ENCODE measurements at regions not wholly inside any gene's neighbourhood (a gene's known extent, or its start where the extent isn't known, plus 50 kb on each side); places are given as distances from the start of the nearest gene placed in this dataset.

- Mint-ChIP-seq H3K9me3 (no peaks in the 10 kb centered on the region), H3K4me1 (no peaks in the 10 kb centered on the region), H3K36me3 (no peaks in the 10 kb centered on the region), H3K4me3 (no peak overlapping the region), H3K27ac (no peak overlapping the region), H3K27me3 (peaks cover 1% of the 10 kb centered on the region)
Measured at GRCh38 chr12:127051139-127051538, 1215.8 kb upstream of the TMEM132C start.

- Mint-ChIP-seq H3K4me1 (no peaks in the 10 kb centered on the region), H3K9me3 (no peaks in the 10 kb centered on the region), H3K27me3 (no peaks in the 10 kb centered on the region), H3K27ac (no peak overlapping the region), H3K4me3 (no peak overlapping the region), H3K36me3 (no peaks in the 10 kb centered on the region)
Measured at GRCh38 chr12:127052511-127053232, 1214.3 kb upstream of the TMEM132C start.

GRCh38 chr12:127054531-127054930 is 1212.4 kb upstream of the TMEM132C start:
- H3K4me3 Mint-ChIP-seq = no peak overlapping the region
- no peaks in the 10 kb centered on the region for H3K36me3 Mint-ChIP-seq
- no peak overlapping the region for H3K27ac Mint-ChIP-seq
- H3K27me3 Mint-ChIP-seq = peaks cover 1% of the 10 kb centered on the region
- H3K4me1 Mint-ChIP-seq = no peaks in the 10 kb centered on the region
- no peaks in the 10 kb centered on the region for H3K9me3 Mint-ChIP-seq

GRCh38 chr12:127060310-127060847 is 1206.6 kb upstream of the TMEM132C start:
- Mint-ChIP-seq H3K4me3 (no peak overlapping the region), H3K9me3 (no peaks in the 10 kb centered on the region), H3K4me1 (no peaks in the 10 kb centered on the region), H3K27ac (no peak overlapping the region), H3K36me3 (no peaks in the 10 kb centered on the region), H3K27me3 (peaks cover 4% of the 10 kb centered on the region)

GRCh38 chr12:127060933-127061332 is 1206.0 kb upstream of the TMEM132C start:
- Mint-ChIP-seq H3K27ac (no peak overlapping the region), H3K4me3 (no peak overlapping the region), H3K9me3 (no peaks in the 10 kb centered on the region), H3K27me3 (peaks cover 4% of the 10 kb centered on the region), H3K36me3 (no peaks in the 10 kb centered on the region), H3K4me1 (no peaks in the 10 kb centered on the region)

- Mint-ChIP-seq H3K4me1 (no peaks in the 10 kb centered on the region), H3K4me3 (no peak overlapping the region), H3K36me3 (no peaks in the 10 kb centered on the region), H3K27ac (no peak overlapping the region), H3K9me3 (no peaks in the 10 kb centered on the region), H3K27me3 (peaks cover 4% of the 10 kb centered on the region)
Measured at GRCh38 chr12:127063339-127064072, 1203.5 kb upstream of the TMEM132C start.

GRCh38 chr12:127064207-127064606 is 1202.8 kb upstream of the TMEM132C start:
- Mint-ChIP-seq H3K36me3 (no peaks in the 10 kb centered on the region), H3K27me3 (peaks cover 4% of the 10 kb centered on the region), H3K4me3 (no peak overlapping the region), H3K27ac (no peak overlapping the region), H3K4me1 (no peaks in the 10 kb centered on the region), H3K9me3 (no peaks in the 10 kb centered on the region)

- Mint-ChIP-seq H3K4me3 (no peak overlapping the region), H3K27ac (no peak overlapping the region), H3K9me3 (no peaks in the 10 kb centered on the region), H3K27me3 (no peaks in the 10 kb centered on the region), H3K36me3 (no peaks in the 10 kb centered on the region), H3K4me1 (no peaks in the 10 kb centered on the region)
Measured at GRCh38 chr12:127065595-127065994, 1201.4 kb upstream of the TMEM132C start.

GRCh38 chr12:127070515-127071157 is 1196.3 kb upstream of the TMEM132C start:
- Mint-ChIP-seq H3K9me3 (no peaks in the 10 kb centered on the region), H3K36me3 (no peaks in the 10 kb centered on the region), H3K4me3 (no peak overlapping the region), H3K27me3 (peaks cover 3% of the 10 kb centered on the region), H3K27ac (no peak overlapping the region), H3K4me1 (no peaks in the 10 kb centered on the region)

- Mint-ChIP-seq H3K9me3 (no peaks in the 10 kb centered on the region), H3K4me1 (no peaks in the 10 kb centered on the region), H3K4me3 (no peak overlapping the region), H3K27ac (no peak overlapping the region), H3K27me3 (peaks cover 9% of the 10 kb centered on the region), H3K36me3 (no peaks in the 10 kb centered on the region)
Measured at GRCh38 chr12:127074161-127074560, 1192.8 kb upstream of the TMEM132C start.

GRCh38 chr12:127075981-127076380 is 1191.0 kb upstream of the TMEM132C start:
- H3K27ac Mint-ChIP-seq = no peak overlapping the region
- no peaks in the 10 kb centered on the region for H3K36me3 Mint-ChIP-seq
- peaks cover 9% of the 10 kb centered on the region for H3K27me3 Mint-ChIP-seq
- H3K4me1 Mint-ChIP-seq = no peaks in the 10 kb centered on the region
- no peaks in the 10 kb centered on the region for H3K9me3 Mint-ChIP-seq
- no peak overlapping the region for H3K4me3 Mint-ChIP-seq

GRCh38 chr12:127077262-127078045 is 1189.5 kb upstream of the TMEM132C start:
- Mint-ChIP-seq H3K27me3 (peaks cover 9% of the 10 kb centered on the region), H3K4me3 (no peak overlapping the region), H3K27ac (no peak overlapping the region), H3K9me3 (no peaks in the 10 kb centered on the region), H3K4me1 (no peaks in the 10 kb centered on the region), H3K36me3 (no peaks in the 10 kb centered on the region)

GRCh38 chr12:127078577-127079350 is 1188.2 kb upstream of the TMEM132C start:
- Mint-ChIP-seq H3K27me3 (peaks cover 9% of the 10 kb centered on the region), H3K27ac (no peak overlapping the region), H3K4me1 (peaks cover 5% of the 10 kb centered on the region), H3K9me3 (no peaks in the 10 kb centered on the region), H3K36me3 (no peaks in the 10 kb centered on the region), H3K4me3 (no peak overlapping the region)

- H3K4me1 Mint-ChIP-seq = peaks cover 10% of the 10 kb centered on the region
- H3K4me3 Mint-ChIP-seq = no peak overlapping the region
- H3K36me3 Mint-ChIP-seq = no peaks in the 10 kb centered on the region
- H3K27ac Mint-ChIP-seq = no peak overlapping the region
- no peaks in the 10 kb centered on the region for H3K9me3 Mint-ChIP-seq
- H3K27me3 Mint-ChIP-seq = peaks cover 8% of the 10 kb centered on the region
Measured at GRCh38 chr12:127079636-127080035, 1187.3 kb upstream of the TMEM132C start.

- no peak overlapping the region for H3K4me3 Mint-ChIP-seq
- peaks cover 5% of the 10 kb centered on the region for H3K27me3 Mint-ChIP-seq
- peaks cover 10% of the 10 kb centered on the region for H3K4me1 Mint-ChIP-seq
- H3K9me3 Mint-ChIP-seq = no peaks in the 10 kb centered on the region
- no peak overlapping the region for H3K27ac Mint-ChIP-seq
- no peaks in the 10 kb centered on the region for H3K36me3 Mint-ChIP-seq
Measured at GRCh38 chr12:127081058-127081457, 1185.9 kb upstream of the TMEM132C start.
